NCI-H146 (cell line): ENCODE measurements at regions not wholly inside any gene's neighbourhood (a gene's known extent, or its start where the extent isn't known, plus 50 kb on each side); places are given as distances from the start of the nearest gene placed in this dataset.

Experiments
- DNase-seq: peaks from one replicate; lab custom pipeline; 2025; lab: John Stamatoyannopoulos, UW

GRCh38 chr5:57711471-57711870, 228.9 kb upstream of the ACTBL2 start:
- DNase-seq: no peak

- DNase-seq: no peak
Observed at GRCh38 chr5:57710126-57710525, 227.5 kb upstream of the ACTBL2 start.

GRCh38 chr5:57705769-57706168, 223.2 kb upstream of the ACTBL2 start:
- DNase-seq: no peak

GRCh38 chr5:57703721-57704120, 221.1 kb upstream of the ACTBL2 start:
- no peak for DNase-seq

GRCh38 chr5:57700484-57700883, 217.9 kb upstream of the ACTBL2 start:
- DNase-seq: no peak

- no peak for DNase-seq
Observed at GRCh38 chr5:57700072-57700471, 217.5 kb upstream of the ACTBL2 start.

GRCh38 chr5:57698802-57699201, 216.2 kb upstream of the ACTBL2 start:
- no peak for DNase-seq

- DNase-seq: no peak
Observed at GRCh38 chr5:57698086-57698485, 215.5 kb upstream of the ACTBL2 start.

GRCh38 chr5:57696825-57697570, 214.4 kb upstream of the ACTBL2 start:
- DNase-seq: no peak

GRCh38 chr5:57696389-57696769, 213.8 kb upstream of the ACTBL2 start:
- DNase-seq: no peak

GRCh38 chr5:57695706-57696388, 213.2 kb upstream of the ACTBL2 start:
- DNase-seq: no peak

GRCh38 chr5:57695179-57695578, 212.6 kb upstream of the ACTBL2 start:
- no peak for DNase-seq

- DNase-seq: no peak
Observed at GRCh38 chr5:57693488-57694305, 211.1 kb upstream of the ACTBL2 start.

- no peak for DNase-seq
Observed at GRCh38 chr5:57692582-57693487, 210.2 kb upstream of the ACTBL2 start.

- no peak for DNase-seq
Observed at GRCh38 chr5:57690724-57691123, 208.1 kb upstream of the ACTBL2 start.

- no peak for DNase-seq
Observed at GRCh38 chr5:57687596-57687995, 205.0 kb upstream of the ACTBL2 start.

- DNase-seq: no peak
Observed at GRCh38 chr5:57685516-57686255, 203.1 kb upstream of the ACTBL2 start.

GRCh38 chr5:57684299-57684702, 201.7 kb upstream of the ACTBL2 start:
- DNase-seq: no peak

GRCh38 chr5:57683036-57683630, 200.5 kb upstream of the ACTBL2 start:
- no peak for DNase-seq

- no peak for DNase-seq
Observed at GRCh38 chr5:57681942-57682341, 199.3 kb upstream of the ACTBL2 start.

GRCh38 chr5:57680686-57681085, 198.1 kb upstream of the ACTBL2 start:
- no peak for DNase-seq
